Esophagus mucosa (tissue), 1 donor: ENCODE measurements at regions not wholly inside any gene's neighbourhood (a gene's known extent, or its start where the extent isn't known, plus 50 kb on each side); places are given as distances from the start of the nearest gene placed in this dataset.

Experiments used
- ATAC-seq: fragments of 200-7000 bp; cut with Tn5 transposase; one replicate; pipeline ENCODE4 v1.9.1; 2020
- donor health status: DM: yes; HTN: yes; CAD: no.

DNA sequence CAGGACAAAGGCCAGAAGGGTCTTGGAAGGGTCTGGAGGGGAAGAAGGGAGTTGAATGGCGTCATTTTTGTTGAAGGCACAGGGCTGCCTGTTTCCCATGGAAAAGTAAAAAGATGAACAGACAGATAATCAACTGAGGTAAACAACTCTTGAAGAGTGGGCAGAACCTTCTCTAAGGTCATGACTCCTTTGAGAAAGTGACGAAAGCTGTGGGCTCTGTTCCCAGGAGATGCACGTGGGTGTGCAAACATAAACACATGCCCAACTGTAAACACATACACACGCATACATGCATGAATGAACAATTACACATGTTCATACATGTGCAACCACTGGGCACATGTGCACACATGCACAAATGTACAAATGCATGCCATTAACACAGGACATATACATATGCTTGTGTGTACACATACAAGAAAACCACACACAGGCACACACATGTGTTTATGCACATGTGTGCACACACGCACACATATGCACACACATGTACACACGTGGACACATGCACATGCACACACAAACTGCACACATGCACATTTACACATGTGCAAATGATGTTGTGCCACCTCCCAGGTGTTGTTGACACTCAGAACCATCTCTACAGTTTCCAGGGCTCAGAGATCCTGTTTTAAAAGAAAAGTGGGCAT, 143.3 kb downstream of the GADD45G start:
- ATAC-seq = no peak

DNA sequence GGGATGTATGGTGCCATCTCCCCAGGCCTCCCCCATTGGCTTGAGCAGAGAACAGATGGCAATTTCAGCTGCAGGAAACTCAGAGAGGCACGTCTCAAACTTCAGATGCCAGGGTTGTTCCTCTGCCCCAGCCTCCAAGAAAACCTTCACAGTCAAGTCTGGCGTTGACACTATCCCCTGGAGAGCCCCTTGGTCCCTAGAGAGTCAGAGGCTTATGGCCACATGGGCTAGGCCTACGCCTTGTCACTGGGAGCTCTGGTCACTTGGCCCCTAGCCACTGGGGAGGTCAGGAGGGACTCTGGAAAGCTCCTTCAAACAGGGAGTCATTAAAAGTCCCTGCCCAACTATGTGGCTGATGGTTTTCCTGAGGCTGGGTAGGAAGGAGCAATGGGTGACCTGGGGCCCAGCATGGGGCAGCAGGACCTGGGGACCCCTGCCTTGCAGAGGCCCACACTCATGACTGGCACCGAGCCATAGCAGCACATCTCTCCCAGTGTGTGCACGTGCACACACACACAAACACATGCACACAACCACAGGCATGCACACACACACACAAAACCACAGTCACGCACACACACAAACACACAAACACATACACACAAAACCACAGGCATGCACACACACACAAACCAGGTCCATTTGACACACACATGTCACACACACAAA, 144.2 kb downstream of the GADD45G start:
- no peak for ATAC-seq

DNA sequence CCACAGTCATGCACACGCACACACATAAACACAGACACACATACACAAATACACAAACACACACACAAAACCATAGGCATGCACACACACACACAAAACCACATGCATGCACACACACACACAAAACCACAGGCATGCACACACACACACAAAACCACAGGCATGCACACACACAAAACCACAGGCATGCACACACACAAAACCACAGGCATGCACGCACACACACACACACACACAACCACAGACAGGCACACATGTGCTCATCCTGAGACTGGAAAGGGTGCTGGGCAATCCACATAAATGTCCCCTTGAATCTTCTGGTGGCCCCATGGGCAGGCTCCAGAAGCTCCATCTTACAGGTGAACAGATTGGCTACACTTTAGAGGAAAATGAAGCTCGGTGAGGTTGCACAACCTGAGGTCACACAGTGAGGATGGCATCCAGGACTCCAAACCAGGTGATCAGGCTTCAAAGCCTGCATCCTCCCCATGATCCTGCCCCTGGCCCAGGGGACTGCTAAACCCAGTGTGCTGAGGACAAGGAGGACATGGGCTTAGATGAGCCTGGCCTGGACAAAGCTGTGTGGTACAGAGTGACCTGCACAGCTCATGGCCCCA, 144.8 kb downstream of the GADD45G start:
- no peak for ATAC-seq

DNA sequence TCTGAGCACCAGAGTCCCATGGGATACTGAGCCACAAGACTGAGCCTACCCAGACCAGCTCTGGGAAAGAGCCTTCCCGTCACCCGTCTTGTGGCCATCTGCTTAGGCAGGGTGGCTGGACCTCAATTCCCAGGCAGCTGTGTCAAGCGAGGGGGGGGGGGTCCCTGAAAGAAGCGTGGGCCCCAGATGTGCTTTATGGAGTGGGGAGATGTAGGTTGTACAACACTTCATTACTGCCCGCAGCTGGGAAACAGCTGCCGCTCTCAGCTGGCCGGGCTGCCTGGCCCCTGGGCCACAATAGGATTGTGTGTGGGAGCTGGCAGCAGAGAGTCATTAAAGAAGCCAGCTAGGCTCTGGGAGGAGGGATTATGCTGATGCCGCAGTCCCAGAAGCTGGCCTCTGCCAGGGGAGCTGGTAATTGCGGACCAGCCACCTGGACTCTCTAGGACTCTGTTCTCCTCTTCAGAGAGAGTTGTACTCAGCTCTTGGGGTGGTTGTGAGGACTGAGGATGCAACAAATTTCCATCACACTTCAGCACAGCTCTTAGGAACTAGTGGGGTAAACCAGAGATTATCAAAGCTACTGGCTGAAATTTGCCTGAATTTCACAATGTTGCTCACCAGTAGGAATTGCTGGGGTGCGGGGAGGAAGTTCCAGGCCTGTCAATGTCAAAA, 145.4 kb downstream of the GADD45G start:
- no peak for ATAC-seq

DNA sequence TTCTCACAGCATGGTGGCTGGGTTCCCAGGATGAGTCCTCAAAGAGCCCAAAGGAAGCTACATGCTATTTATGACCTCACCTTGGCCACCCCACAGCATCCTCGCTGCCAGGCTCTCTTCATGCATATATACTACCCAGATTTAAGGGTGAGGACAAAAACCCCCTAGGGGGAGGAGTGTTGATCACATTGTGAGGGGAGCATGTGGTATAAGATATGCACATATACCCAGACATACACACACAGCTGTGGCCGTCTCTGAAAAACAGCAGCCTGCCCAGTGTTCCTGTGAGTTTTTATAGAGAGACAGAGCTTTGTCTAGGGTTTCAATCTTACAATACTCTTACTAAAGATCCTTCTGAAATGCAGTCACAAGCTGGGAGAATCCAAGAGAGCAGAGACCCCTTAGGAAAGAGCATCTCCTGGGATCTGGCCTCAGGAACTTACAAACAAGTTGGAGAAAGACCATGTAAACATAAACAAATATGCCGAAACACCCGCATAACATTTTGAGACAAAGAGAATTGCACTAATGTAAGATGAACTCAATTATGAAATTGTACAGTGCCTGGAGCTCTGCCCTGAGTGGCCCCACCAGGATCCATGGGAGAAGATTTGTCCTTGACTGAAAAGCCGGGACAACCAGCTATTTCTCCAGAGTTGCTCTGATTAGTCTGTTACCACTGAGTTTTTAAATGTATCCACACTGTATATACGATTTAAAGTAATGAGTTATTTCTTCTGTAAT, 146.4 kb downstream of the GADD45G start:
- no peak for ATAC-seq

DNA sequence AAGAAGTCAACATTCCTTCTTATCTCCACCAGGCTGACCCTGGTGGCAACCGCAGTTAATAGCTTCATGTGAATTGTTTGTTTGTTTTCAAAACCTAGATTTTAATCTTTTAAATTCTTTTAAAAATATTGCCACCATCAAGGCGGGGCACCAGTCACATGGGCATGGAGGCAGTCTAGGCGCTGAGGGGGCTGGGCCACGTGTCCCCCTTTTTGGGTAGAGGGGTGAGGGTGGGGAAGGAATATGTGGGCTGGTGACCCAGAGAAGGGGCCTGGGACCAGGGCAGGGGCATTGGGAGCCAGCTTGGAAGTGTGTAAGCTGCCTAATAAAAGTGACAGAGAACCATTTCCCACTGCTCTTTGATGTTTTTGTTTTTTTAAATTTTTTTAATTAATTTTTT, 147.3 kb downstream of the GADD45G start:
- ATAC-seq = no peak

DNA sequence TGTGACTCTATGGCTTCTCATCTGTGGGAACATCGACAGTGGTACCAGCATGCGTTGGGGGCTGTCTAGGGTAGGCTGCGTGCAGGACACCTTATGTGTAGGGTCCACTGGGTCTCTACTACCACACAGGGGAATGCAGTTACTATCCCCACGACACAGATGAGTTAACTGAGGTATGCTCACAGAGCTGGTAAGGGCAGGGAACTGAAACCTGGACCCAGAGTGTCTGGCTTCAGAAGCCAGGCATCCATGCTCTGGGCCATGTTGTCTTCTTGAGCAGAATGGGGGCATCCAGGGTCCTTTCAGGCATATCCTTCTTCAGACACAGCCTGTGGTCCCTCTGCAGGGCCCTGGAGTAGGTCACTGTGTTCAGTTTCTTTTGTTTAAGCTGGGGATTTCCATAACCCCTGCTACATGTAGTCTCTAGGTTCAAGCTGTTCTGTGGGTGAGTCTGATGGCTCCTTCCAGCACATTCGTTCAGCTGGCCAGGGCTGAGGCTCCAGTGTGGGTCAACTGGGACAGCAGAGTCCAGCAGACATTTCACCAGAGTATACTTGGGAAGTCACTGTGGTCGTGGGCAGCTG, 148.8 kb downstream of the GADD45G start:
- ATAC-seq = no peak

DNA sequence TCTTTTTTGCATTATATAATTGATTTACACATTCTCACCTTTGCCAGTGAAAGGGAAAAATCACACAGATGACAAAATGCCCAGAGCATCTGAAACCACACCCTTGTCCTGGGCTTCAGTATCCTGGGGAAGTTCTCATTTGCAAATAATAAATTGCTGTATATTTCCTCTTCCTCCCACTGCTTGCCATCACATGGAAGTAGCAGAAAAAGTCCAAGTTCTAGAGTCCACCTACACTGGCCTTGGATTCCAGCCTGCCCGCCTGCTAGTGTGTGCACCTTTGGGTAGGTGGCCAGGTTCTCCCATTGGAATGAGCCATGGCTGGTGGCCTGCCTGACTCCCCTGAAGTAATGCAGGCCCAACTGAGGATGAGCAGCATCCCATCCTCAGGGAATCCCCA, 149.4 kb downstream of the GADD45G start:
- ATAC-seq = no peak

DNA sequence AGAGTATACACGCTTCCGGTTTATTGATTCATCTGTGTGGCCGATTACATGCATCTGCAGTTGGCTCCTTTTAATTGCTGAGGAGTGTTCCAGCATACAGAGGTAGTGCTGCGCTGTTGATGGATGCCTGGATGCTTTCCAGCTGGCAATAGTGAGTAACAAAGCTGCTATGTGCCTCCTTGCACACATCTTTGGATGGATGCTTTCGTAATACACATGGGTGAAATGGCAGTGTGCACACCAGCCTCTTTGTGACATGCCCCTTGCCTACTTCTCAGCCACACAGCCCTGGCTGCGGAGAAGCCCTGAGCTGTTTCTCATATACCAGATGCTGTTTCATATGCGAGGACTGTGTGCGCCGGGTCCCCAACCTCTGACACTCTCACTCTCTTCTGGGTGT, 151.0 kb downstream of the GADD45G start:
- ATAC-seq = no peak

DNA sequence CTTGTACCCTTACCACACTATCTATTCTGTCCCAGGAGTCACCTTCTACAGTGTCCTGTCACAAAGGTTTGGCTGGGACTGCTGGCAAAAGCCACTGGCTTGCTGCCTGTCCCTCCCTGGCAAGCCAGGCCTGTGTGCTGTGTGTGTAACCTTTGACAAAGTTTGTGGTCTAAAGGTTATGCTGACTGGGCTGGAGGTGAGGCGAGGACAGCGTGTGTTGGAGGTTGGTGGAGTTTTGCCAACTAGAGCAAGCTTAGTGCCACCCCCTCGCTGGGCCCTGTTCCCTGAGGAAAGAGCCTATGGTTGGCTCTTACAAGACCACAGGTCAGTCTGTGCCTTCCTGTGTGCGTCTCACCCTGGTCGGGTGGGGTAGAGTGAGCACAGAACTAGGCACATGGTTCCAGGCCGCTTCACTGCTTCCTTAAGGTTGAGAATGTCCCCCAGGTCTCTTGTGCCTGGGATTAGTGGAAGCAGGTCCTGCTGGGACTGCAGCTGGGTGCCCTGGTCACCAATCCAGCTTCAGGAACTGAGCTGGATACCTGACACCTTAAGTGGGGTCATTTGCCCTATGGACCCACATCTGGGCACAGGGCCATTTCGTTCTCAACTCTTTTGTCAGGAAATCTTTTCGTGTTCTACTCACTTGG, 152.2 kb downstream of the GADD45G start:
- no peak for ATAC-seq

DNA sequence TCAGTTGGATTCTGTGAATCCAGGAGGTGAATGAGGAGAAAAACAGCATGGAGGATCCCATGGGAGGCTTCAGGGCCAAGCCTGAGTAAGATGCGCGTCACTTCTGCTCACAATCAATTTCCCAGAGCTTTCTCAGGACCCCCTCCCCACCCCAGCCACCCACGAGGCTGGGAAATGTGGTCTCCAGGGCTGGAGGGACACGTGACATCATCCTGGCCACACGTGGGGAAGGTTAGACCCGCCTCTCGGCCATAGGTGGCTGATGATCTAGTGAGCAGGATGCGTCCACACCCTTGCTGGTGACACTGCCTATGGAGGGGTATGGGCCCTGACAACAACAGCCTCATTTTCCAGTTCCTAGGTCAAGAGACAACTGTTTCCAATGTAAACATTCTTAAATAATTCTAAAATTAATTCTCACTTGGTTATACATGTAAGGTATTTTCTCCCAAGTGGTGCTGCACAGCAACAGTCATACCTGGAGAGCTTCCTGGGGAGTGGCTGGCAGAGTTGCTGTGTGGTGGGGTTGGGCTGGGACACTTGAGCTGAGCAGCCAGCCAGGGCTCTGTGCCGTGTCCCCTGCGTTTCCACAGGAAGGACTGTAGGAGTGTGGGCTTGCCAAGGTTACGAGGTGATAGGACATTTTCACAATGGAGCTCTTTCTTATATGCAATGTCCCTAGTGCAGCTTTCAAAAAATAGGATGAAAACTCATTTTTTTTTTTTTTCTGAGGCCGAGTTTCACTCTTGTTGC, 153.1 kb downstream of the GADD45G start:
- no peak for ATAC-seq

DNA sequence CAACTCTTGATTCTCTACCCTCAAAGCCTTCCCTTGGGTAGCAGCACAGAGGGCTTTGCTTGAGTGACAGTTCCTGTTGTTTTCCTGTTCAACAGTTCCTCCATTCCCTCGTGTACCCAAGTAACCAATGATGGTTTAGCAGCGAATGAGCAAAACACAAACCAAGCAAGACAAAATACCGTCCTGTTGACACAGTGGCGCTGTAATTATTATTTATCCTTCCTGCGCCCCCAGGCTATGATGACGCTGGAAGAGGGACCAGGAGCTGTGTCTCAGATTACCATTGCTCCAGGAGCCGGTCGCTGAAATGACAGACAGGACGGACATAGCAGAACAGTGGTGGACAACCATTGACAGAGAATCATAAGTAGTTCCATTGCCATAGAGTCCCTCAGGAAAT, 154.8 kb downstream of the GADD45G start:
- ATAC-seq = no peak

DNA sequence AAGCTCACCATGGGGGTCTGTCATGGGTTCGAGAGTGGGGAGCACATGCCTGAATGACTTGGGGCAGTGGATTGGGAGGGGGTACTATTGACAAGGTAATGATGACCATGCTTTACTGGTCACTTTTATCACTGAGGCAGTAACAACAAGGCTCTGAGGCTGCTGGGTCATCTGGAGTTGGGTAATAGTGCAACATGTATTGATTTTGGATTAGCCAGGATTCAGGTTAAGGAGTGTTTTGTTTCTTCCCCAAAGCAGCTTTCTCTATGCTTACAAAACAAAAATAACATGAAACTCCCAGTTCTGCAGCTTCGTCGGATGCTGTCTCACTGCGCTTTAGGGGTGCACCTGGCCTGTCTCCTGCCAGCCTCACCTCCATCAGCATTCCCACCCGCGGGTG, 155.3 kb downstream of the GADD45G start:
- no peak for ATAC-seq

DNA sequence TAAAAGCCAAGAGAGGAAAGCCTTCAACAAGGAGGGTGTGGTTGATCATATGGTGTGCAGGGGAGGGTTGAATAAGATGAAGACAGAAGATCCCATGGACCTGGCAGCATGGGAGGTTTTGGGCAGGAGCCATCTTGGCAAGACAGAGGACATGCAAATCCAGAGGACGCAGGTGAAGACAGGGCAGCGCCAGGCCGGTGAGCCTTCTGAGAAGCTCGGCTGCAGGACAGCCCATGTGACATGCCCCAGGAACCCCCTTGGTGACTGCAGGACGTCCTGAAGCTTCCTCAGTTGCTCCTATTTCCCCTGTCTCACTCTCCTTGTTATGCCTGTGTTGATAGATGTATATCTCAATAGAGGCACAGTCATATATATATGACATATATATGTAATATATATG, 159.4 kb downstream of the GADD45G start:
- ATAC-seq = no peak

DNA sequence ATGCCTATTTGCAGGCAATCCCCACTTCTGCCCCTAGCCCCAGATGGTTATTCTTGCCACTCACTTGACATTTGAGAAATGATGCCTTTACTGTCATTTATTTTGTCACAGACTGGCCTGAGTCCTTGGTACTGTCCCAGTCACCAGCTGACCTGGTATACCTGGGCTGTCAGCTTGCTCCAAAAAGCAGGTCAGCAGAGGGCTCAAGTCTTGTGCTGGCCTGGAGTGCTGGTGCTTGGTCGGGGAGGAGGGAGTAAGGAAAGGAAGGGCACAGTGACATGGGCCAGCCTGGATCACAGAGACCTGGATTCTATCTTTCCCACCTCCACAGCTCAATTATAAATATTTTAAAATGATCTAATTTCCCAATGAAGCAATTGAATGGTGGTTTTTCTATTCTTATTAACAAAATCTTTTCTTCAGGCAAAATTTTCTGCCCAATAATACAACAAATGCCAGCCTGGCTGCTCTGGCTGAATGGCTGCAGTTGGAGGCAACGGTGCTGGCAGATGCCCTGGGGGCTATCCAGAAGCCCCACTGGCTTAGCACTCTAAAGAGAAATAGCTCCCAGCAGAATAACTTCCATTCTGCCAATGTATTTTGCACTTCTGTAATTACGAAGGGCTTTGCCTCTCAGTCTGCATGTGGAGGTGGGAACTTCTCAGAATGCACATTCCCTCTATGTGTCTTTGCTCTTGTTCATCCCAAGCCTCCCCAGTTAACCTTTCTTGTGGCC, 160.6 kb downstream of the GADD45G start:
- no peak for ATAC-seq

DNA sequence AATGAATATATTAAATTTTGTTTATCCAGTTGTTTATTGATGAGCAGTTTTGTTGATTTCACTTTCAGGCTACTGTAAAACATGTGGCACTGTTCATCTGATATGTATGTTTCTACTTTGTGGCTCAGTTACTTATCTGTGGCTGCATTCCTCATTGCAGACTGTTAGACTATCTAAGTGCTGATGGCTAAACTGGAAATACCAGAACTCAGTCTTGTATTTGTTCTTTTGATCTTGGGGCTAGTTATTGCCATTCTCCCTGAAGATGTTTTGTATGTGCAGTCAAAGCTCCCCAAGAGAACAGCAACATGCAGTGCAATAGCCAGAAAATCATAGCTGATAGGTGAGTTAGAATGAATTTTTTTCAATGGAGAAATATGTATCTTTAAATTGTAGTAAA, 162.2 kb downstream of the GADD45G start:
- ATAC-seq = no peak

DNA sequence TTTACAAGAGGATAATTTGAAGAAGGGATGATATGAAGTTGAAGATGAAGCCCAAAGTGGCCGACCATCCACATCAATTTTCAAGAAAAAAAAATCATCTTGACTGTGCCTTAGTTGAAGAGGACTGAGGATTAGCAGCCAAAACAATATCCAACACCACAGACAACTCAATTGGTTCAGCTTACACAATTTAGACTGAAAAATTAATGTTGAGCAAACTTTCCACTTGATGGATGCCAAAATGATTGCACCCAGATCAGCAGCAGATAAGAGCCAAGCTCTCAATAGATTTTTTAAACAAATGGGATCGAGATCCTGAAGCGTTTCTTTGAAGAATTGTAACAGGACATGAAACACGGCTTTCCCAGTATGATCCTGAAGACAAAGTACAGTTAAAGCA, 163.2 kb downstream of the GADD45G start:
- ATAC-seq = no peak

DNA sequence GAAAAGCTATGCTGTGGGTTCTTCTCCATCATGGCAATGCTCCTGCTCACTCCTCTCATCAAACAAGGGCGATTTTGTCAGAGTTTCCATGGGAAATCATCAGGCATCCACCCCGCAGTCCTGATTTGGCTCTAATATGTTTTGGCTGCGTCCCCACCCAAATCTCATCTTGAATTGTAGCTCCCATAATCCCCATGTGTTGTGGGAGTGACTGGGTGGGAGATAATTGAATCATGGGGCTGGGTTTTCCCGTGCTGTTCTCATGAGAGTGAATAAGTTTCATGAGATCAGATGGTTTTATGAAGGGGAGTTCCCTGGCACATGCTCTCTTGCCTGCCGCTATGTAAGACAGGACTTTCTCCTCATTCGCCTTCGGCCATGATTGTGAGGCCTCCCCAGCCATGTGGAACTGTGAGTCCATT, 163.8 kb downstream of the GADD45G start:
- no peak for ATAC-seq

DNA sequence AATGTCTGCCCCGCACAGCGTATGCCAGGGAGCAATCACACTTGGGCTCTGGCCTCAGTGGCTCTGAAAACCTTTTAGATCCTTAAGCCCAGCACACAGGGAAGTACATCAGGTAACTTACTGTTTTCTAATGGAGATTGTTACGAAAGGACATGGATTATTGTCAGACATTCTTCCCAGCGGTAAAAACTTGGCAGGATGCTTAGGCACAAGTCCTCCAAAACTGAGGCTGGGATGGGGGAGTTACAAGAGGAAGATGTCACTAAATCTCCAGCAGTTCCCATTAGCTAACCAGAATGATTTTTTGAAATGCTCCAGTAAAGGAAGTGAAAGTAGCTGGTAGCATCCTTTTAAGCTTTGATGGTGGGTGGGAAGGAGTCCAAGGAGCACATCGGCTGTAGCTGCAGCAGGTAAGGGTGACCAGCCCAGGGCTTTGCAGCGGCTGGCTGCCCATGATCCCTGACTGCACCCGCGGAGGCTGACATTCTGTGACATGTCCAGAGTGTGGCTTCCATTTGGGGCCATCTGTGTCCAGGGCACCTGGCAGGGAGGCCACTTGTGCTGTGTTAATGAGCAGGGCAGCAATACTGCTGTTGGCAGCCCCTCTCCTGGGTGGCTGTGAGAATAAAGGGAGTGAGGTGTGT, 165.8 kb downstream of the GADD45G start:
- ATAC-seq = no peak

DNA sequence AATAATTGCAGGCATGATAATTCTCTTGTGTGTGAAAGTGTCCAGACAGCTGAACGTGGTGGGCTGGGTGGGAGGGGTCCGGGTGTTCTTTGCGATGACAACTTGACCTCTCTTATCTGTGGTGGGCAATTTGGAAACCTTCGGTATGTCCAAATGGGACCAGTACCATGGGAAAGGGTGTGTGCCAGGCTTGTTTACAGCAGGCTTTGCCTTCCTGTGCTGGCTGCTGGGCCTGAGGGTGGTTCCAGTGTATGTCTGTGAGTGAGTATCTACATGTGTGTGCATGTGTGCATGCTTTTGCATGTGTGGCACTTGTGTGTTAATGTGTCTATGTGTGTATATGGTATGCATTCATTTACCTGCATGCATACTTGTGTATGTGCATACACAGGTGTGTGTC, 166.4 kb downstream of the GADD45G start:
- no peak for ATAC-seq
